AG08396 (cell line): ENCODE measurements at regions not wholly inside any gene's neighbourhood (a gene's known extent, or its start where the extent isn't known, plus 50 kb on each side); places are given as distances from the start of the nearest gene placed in this dataset.
"Not testable (repeated sequence)": the region's sequence is repeated elsewhere in the genome, so short reads cannot be mapped to it uniquely, and the experiment has no call there.

ENCODE experiments used
- DNase-seq: peaks from one replicate; pipeline ENCODE4 v3.0.0; 2012; ENCODE audit warnings: low spot score, mixed read lengths

DNA sequence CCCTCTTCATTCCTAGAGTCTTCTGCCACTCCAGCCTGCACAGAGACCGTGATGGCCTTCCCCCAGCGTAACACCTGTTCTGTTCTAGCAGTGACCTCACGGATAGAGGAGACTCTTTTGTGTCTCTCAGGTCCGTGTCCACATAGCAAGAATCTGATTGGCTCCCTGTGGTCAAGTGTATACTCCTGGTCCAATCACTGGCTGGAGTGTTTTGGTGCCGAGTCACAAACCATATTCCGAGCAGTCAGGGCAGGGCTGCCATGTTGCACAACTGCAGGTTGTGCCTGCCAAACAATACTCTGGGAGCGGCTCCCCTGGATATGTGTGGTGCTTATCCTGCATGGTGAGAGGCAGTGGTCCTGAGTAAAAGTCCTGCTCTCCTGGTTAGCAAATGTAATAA, 402.4 kb downstream of the KCNRG start:
- no peak for DNase-seq

DNA sequence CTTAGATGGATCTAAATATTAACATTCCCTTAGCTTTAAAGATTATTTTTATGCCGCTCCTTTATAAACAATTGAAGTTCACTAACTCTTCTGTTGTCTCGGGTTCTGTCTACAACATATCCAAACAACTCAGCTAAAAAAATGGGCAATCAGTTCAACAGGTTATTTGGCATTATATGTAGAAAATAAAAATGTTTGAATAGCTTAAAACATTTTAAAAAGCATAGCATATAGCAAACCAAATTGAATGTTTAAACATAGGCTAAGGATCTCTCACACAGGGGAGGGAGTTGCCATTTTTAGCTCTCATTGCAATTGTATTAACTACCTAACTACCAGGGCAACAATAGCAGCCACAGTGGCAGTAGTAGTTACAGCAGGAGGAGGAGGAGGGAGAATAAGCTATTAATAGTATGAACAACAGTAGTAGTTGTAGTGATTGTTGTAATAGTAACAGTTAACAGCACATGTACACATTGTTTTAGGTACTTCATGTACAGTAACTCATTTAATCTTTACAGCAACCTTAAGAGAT, 404.2 kb downstream of the KCNRG start:
- no peak for DNase-seq

DNA sequence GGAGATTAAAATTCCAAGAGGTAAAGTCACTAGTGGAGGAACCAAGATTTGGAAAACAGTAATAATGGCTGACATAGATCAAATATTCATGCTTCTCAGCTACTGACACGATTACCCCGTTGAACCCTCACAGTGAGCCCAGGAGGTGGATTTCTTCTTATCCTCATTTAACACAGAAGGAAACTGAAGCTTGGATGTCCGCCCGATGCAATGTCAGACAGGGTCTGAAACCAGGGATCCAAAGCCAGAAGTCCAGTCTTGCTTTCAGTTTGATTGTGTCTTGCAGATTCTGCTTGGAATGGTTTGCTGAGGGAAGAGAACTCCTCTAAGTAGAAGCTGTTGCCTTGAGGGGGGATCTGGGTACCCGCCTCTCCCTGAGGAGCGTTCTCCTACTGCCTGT, 404.7 kb downstream of the KCNRG start:
- DNase-seq: no peak

DNA sequence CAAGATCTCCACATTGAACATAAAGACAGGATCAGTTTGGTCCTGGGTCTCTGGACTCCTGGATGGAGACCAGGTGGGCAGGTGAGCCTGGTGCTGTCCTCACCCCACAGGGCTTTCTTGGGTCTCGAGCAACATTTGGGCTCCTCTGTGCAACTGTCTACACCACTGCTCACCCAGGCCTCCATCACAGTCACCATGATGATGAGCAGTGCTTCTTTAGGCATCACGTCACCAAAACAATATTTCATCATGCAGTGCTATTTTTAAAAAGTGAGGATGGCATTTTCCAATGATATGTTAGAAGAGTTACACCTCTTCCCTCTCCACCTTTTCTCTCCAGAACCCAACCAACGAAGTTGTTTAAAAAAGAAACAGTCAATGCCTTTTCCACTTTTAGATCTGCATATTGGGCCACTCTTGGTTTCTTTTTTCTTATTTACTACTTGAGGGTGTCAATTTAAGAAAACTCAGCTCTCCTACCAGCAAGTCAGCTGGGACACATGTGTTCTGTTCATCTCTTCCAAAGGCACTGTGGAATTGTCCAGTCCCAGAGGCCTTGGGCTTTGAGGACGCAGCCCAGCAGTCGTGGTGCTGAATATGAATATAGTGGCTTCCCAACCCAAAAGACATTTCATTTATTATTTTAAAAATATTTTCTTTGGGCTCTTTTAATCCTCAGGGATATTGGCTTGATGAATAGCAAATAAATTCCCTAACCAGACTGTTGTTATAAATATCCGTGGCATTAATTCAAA, 405.7 kb downstream of the KCNRG start:
- no peak for DNase-seq

GRCh38 chr13:50421473-50422130, 406.4 kb downstream of the KCNRG start:
- DNase-seq: no peak

GRCh38 chr13:50422181-50423148, 407.2 kb downstream of the KCNRG start:
- no peak for DNase-seq

DNA sequence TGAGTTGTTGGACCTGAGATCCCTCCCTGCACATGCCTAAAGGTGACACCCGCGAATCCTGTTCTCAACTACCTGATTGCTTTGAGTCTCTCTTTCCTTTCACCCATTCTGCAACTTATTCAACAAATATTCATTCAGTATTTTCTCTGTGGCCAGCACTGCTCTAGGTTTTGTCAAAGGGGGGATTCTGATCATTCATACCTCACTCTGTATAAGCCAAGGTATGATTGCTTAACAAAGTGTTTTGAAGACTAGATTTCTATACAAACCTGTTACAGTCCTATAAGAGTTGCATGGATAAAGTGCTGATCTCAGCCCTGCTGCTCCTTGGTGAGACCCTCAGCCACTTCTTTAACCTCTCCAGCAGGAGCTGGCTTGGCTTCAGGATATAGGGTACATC, 409.7 kb downstream of the KCNRG start:
- no peak for DNase-seq

- no peak for DNase-seq
These were observed 410.5 kb downstream of the KCNRG start for GRCh38 chr13:50425772-50426171.

DNA sequence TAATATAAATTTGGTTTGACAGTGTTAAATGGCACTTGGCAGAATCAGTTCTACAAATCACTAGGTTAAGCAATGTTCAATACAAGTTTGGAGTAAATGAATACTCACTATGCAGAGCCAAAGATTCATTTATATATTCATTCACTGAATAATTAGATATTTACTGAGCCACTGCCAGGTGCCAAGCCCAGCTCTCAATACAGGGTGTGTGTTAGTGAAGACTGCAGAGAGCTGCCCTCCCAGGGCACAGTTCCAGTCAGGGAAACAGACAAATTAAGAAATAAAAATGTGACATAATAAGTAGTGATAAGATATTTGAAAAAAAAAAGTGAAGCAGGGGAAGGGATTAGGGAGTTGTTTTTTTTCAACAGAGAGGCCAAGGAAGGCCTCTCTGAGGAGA, 411.7 kb downstream of the KCNRG start:
- no peak for DNase-seq

DNA sequence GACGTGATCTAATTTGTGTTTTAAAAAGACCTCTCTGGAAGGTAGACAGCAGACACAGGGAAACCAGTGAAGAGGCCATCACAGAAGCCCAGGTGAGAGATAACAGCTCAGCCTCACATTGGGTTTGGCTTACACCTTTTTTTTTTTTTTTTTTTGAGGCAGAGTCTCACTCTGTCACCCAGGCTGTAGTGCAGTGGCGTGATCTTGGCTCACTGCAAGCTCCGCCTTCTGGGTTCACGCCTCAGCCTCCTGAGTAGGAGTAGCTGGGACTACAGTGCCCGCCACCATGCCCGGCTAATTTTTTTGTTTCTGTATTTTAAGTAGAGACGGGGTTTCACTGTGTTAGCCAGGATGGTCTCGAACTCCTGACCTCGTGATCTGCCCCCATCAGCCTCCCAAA, 412.3 kb downstream of the KCNRG start:
- DNase-seq: not testable (repeated sequence)

DNA sequence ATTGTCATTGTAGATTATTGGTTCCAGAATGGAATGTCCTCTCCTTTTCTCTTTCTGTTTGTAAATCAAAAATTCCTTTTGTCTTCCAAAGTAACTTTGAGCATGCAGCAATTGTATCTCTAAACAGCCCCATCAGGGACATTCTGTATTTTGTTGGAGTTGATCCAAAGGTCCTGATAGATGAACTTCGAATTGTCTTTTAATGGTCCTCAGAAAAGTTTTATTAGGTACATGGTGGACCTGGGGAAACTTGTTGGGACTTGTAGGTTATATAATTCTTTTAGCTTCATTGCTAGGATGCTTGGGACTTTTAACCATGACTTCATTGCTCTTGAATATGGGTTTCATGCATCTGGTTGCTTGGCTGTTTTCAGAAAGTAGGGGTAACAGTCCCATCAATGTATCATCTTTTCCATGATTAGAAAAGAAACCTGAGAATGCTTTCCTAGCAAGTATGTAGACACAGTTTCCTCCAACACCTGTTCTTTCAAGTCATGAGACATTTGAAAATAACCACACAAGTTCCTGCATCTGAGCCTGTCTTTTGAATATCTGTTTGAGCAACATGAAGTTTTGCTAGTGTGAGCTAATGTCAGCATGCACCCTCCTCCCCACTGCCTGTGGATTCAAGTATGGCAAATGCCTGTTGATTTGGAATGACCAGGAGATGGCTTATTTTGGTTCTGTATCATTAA, 413.1 kb downstream of the KCNRG start:
- no peak for DNase-seq

DNA sequence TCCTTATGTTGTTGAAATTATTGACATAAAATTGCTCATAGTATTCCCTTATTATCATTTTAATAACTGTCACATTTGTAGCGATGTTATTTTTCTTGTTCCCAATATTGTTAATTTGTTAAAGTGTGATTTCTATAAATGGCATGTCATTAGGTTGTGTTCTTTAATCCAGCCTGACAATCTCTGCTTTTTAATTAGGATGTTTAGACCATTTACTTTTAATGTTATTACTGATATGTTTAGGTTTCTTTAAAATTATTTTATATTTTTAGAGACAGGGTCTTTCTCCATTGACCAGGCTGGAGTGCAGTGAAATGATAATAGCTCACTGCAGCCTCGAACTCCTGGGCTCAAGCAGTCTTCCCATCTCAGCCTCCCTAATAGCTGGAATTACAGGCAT, 408.5 kb downstream of the DLEU7 start:
- DNase-seq: no peak

DNA sequence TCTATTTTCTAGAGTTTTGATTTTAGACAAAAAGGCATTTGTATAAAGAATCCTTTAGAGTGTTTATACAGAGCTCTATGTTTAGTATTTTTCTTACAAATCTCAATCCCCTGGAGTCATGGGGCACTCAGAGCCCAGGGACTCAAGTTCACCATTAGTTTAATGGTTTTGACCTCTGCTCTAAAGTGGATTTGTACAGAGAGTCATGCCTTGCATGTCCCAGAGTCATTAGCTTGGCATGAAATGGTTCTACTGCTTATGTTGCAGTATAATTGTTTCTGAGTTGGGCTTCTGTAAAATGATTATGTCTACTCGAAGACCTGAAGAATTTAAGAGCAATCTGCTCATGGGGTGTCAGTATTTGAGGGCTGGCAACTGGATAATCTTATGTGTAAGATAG, 406.2 kb downstream of the DLEU7 start:
- DNase-seq: peak; percentile 22

DNA sequence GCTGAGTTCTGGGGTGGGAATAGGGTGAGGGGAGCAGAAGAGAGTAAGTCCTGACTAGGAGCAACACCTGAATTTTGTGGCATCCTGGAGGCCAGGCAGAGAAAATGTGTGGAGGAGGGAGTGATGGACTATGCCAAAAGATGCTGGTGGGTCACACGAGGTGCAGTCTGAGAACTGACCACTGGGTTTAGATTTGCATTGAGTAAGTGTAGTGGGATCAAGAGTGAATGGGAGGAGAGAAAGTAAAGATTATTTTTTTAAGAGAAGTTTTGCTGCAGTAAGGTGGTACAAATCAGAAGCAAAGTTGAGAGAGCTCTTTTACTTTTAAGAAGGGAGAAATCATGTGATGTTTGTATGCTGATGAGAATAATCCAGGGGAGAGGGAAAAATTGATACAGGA, 405.1 kb downstream of the DLEU7 start:
- DNase-seq: no peak

DNA sequence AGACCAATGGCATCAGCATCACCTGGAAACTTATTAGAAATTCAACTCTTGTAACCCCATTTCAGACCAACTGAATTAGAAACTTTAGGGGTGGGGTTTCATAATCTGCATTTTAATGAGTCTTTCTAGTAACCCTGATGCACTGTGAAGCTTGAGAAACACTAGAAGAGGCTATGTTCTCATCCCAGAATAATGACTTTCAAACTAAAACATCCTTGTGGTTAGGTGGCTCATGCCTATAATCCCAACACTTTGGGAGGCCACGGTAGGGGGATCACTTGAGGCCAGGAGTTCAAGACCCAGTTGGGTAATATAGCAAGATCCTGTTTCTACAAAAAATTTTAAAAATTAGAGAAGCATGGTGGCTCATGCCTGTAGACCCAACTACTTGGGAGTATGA, 402.4 kb downstream of the DLEU7 start:
- no peak for DNase-seq

DNA sequence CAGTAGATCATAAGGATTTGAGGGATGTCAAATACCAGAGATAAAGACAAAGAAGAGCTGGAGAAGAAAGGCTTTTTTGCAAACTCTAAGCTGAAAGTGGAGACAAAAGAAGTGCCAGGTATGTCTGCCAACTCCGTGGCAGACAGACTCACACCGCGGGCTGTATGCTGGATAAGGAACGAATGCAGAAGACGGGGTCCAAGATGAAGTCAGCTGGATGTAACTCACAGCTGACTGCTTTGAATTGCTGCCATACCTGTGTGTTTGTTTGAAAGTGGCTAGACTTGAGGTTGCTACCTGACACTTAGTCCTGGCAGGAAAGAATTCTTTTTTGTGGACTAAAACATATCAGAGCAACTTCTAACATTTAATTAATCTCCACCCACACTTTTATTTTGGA, 398.8 kb downstream of the DLEU7 start:
- no peak for DNase-seq

DNA sequence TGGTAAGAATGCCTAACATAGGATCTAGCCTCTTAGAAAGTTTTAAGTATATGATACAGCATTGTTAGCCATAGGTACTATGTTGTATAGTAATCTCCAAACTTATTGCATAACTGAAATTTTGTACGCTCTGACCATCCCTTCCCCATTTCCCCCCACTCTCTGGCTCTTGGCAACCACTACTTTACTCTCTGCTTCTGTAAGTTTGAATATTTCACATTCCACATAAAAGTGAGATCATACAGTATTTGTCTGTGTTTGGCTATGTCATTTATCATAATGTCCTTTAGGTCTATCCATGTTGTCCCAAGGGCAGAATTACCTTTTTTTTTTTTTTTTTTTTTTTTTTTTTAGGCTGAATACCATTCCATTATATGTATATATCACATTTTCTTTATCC, 396.9 kb downstream of the DLEU7 start:
- no peak for DNase-seq

DNA sequence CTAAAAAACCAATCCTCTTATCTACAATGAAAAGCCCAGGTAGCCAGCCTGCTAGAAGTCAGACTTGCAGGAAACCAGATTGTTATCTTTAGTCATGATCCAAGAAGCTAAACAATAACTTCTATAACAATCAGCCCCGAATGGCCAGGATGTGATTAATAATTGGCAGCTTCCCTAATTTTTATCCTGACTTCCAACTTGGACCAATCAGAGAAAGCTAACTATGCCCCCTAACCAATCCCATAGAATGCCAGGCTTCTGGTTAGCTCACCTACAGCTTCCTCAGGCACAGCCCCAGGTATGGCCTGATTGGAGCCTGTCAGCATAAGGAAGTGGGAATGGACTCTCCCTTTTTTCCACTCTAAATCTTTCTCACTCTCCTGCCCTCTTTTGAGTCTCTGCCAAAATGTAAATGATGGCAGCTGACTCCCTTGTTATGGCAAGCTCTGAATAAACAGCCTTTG, 394.9 kb downstream of the DLEU7 start:
- DNase-seq: no peak

- DNase-seq: no peak
These were observed 394.0 kb downstream of the DLEU7 start for GRCh38 chr13:50449465-50449864.

- DNase-seq: no peak
These were observed 393.2 kb downstream of the DLEU7 start for GRCh38 chr13:50450279-50450678.

GRCh38 chr13:50451609-50452008, 391.9 kb downstream of the DLEU7 start:
- DNase-seq: no peak

- no peak for DNase-seq
These were observed 391.5 kb downstream of the DLEU7 start for GRCh38 chr13:50452028-50452427.
